ENCODE measurements at regions not wholly inside any gene's neighbourhood (a gene's known extent, or its start where the extent isn't known, plus 50 kb on each side); places are given as distances from the start of the nearest gene placed in this dataset.

DNA sequence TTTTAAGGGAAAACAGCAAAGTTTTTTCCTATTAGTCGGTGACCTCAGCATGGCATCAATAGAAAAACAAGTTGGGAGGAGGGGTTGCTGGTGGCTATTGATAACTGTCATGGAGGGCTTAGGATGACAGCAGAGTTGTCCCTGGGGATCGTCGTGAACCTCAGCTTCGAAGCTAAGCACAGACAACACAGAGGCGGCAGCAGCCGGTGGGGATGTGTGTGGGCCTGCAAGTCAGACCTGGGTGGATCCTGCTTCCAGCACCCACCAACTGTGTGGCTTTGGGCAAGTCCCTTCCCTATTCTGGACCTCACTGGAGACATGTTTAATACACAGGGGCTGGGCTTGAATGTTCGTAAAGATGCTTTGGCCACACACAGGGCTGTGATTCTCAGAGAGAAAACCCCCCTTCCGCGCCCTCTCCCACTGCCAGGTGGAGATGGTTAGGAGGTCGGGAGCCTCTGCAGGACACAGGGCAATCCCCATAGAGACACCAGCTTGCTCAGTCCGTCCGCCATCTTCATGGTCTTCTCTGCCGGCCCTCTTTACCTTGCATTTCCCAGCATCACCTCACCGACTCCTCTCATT is 83.1 kb upstream of the TOX2 start:
- TF ChIP-seq, protein P1, sequence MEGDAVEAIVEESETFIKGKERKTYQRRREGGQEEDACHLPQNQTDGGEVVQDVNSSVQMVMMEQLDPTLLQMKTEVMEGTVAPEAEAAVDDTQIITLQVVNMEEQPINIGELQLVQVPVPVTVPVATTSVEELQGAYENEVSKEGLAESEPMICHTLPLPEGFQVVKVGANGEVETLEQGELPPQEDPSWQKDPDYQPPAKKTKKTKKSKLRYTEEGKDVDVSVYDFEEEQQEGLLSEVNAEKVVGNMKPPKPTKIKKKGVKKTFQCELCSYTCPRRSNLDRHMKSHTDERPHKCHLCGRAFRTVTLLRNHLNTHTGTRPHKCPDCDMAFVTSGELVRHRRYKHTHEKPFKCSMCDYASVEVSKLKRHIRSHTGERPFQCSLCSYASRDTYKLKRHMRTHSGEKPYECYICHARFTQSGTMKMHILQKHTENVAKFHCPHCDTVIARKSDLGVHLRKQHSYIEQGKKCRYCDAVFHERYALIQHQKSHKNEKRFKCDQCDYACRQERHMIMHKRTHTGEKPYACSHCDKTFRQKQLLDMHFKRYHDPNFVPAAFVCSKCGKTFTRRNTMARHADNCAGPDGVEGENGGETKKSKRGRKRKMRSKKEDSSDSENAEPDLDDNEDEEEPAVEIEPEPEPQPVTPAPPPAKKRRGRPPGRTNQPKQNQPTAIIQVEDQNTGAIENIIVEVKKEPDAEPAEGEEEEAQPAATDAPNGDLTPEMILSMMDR (IDR thresholded peaks at IDR 0.05) = no peak
- no peak for TF ChIP-seq POLR2A (IDR thresholded peaks at IDR 0.05)
